IPS-15b (cell line): ENCODE measurements at regions not wholly inside any gene's neighbourhood (a gene's known extent, or its start where the extent isn't known, plus 50 kb on each side); places are given as distances from the start of the nearest gene placed in this dataset.

Experiments used
- H3K27me3 ChIP-seq: one replicate; pipeline ENCODE4 v1.6.1; 2013; ENCODE audit warnings: low read length; ENCODE audit not compliant: control insufficient read depth, insufficient read depth
- H3K36me3 ChIP-seq: one replicate; pipeline ENCODE4 v1.6.1; 2013; ENCODE audit warnings: low read length; ENCODE audit not compliant: control insufficient read depth, insufficient read depth
- H3K4me1 ChIP-seq: one replicate; pipeline ENCODE4 v1.6.1; 2013; ENCODE audit warnings: mild to moderate bottlenecking, low read length; ENCODE audit not compliant: control insufficient read depth, insufficient read depth
- H3K4me3 ChIP-seq: one replicate; pipeline ENCODE4 v1.5.1; 2013; ENCODE audit warnings: low read depth, low read length
- H3K9ac ChIP-seq: one replicate; pipeline ENCODE4 v1.6.1; 2013; ENCODE audit warnings: low read depth, mild to moderate bottlenecking, low read length
- H3K9me3 ChIP-seq: one replicate; pipeline ENCODE4 v1.6.1; 2013; ENCODE audit warnings: mild to moderate bottlenecking, low read length; ENCODE audit not compliant: control insufficient read depth, insufficient read depth

- H3K9ac ChIP-seq, result no peak overlapping the region
- no peak overlapping the region for H3K4me3 ChIP-seq
- H3K4me1 ChIP-seq, result no peaks in the 10 kb centered on the region
- H3K9me3 ChIP-seq, result no peaks in the 10 kb centered on the region
- no peaks in the 10 kb centered on the region for H3K27me3 ChIP-seq
- H3K36me3 ChIP-seq, result no peaks in the 10 kb centered on the region
Observed at GRCh38 chr5:4007001-4007400, 411.4 kb downstream of the IRX1 start.

- Histone ChIP-seq H3K4me3 (no peak overlapping the region), H3K4me1 (no peaks in the 10 kb centered on the region), H3K36me3 (no peaks in the 10 kb centered on the region), H3K9ac (no peak overlapping the region), H3K9me3 (no peaks in the 10 kb centered on the region), H3K27me3 (no peaks in the 10 kb centered on the region)
Observed at GRCh38 chr5:4011943-4012342, 416.3 kb downstream of the IRX1 start.

GRCh38 chr5:4013106-4013898 lies 417.7 kb downstream of the IRX1 start:
- H3K4me1 ChIP-seq, result peaks cover 2% of the 10 kb centered on the region
- no peaks in the 10 kb centered on the region for H3K27me3 ChIP-seq
- H3K4me3 ChIP-seq, result no peak overlapping the region
- no peaks in the 10 kb centered on the region for H3K9me3 ChIP-seq
- H3K9ac ChIP-seq, result no peak overlapping the region
- no peaks in the 10 kb centered on the region for H3K36me3 ChIP-seq

GRCh38 chr5:4015709-4016108 lies 420.1 kb downstream of the IRX1 start:
- no peak overlapping the region for H3K4me3 ChIP-seq
- H3K27me3 ChIP-seq, result no peaks in the 10 kb centered on the region
- no peaks in the 10 kb centered on the region for H3K36me3 ChIP-seq
- no peak overlapping the region for H3K9ac ChIP-seq
- no peaks in the 10 kb centered on the region for H3K9me3 ChIP-seq
- H3K4me1 ChIP-seq, result peaks cover 5% of the 10 kb centered on the region

- Histone ChIP-seq H3K27me3 (no peaks in the 10 kb centered on the region), H3K4me1 (peaks cover 5% of the 10 kb centered on the region)
Observed at GRCh38 chr5:4017076-4017803, 421.6 kb downstream of the IRX1 start.

GRCh38 chr5:4018007-4018406 lies 422.4 kb downstream of the IRX1 start:
- Histone ChIP-seq H3K36me3 (no peaks in the 10 kb centered on the region), H3K9ac (no peak overlapping the region)

More at GRCh38 chr5:4017076-4017803, 421.6 kb downstream of the IRX1 start:
- Histone ChIP-seq H3K4me3 (no peak overlapping the region), H3K9me3 (no peaks in the 10 kb centered on the region), H3K9ac (no peak overlapping the region), H3K36me3 (no peaks in the 10 kb centered on the region)

GRCh38 chr5:4019009-4019769 lies 423.6 kb downstream of the IRX1 start:
- Histone ChIP-seq H3K9me3 (no peaks in the 10 kb centered on the region), H3K27me3 (no peaks in the 10 kb centered on the region), H3K4me1 (peaks cover 5% of the 10 kb centered on the region), H3K36me3 (no peaks in the 10 kb centered on the region), H3K9ac (no peak overlapping the region), H3K4me3 (no peak overlapping the region)

More at GRCh38 chr5:4018007-4018406, 422.4 kb downstream of the IRX1 start:
- Histone ChIP-seq H3K4me3 (no peak overlapping the region), H3K9me3 (no peaks in the 10 kb centered on the region), H3K4me1 (peaks cover 5% of the 10 kb centered on the region), H3K27me3 (no peaks in the 10 kb centered on the region)

- H3K27me3 ChIP-seq, result no peaks in the 10 kb centered on the region
- no peaks in the 10 kb centered on the region for H3K36me3 ChIP-seq
- peaks cover 5% of the 10 kb centered on the region for H3K4me1 ChIP-seq
- no peak overlapping the region for H3K9ac ChIP-seq
- no peak overlapping the region for H3K4me3 ChIP-seq
- H3K9me3 ChIP-seq, result no peaks in the 10 kb centered on the region
Observed at GRCh38 chr5:4019841-4020240, 424.2 kb downstream of the IRX1 start.

GRCh38 chr5:4020400-4020799 lies 424.8 kb downstream of the IRX1 start:
- Histone ChIP-seq H3K27me3 (no peaks in the 10 kb centered on the region), H3K36me3 (no peaks in the 10 kb centered on the region), H3K4me1 (peaks cover 5% of the 10 kb centered on the region), H3K9me3 (no peaks in the 10 kb centered on the region), H3K4me3 (no peak overlapping the region), H3K9ac (no peak overlapping the region)

GRCh38 chr5:4022056-4022670 lies 426.5 kb downstream of the IRX1 start:
- no peaks in the 10 kb centered on the region for H3K27me3 ChIP-seq
- peaks cover 5% of the 10 kb centered on the region for H3K4me1 ChIP-seq
- H3K9me3 ChIP-seq, result no peaks in the 10 kb centered on the region
- no peak overlapping the region for H3K4me3 ChIP-seq
- no peak overlapping the region for H3K9ac ChIP-seq
- no peaks in the 10 kb centered on the region for H3K36me3 ChIP-seq

- peaks cover 4% of the 10 kb centered on the region for H3K4me1 ChIP-seq
- H3K27me3 ChIP-seq, result no peaks in the 10 kb centered on the region
- H3K4me3 ChIP-seq, result no peak overlapping the region
- H3K36me3 ChIP-seq, result no peaks in the 10 kb centered on the region
- H3K9ac ChIP-seq, result no peak overlapping the region
- no peaks in the 10 kb centered on the region for H3K9me3 ChIP-seq
Observed at GRCh38 chr5:4023091-4023752, 427.6 kb downstream of the IRX1 start.
